ENCODE measurements at regions not wholly inside any gene's neighbourhood (a gene's known extent, or its start where the extent isn't known, plus 50 kb on each side); places are given as distances from the start of the nearest gene placed in this dataset.

DNA sequence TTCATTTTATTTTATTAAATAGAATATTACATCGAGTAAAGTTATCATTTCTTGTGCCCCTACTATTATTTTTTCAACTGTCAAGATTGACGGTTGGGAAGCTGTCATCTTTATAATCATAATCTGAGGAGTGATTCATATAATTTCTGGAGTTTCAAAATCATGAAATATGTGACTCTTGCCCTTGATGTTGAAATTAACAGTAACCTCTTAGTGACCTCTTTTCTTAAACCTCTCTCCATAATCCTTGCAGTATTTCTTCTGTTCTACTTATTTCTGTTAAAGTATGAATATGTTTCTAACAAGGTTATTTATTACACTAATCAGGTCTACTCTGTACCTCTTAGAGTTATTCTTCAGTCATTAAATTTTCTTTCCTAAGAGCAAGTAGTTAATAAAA, 663.8 kb downstream of the LIG4 start:
- Histone ChIP-seq H3K27me3 (ENCODE audit: control insufficient read depth in 1 of 2, insufficient read depth in 2 of 2, low read length in 2 of 2) (no peaks in the 10 kb centered on the region), H3K27ac (ENCODE audit: low read length) (no peak overlapping the region), H3K4me1 (ENCODE audit: control insufficient read depth, insufficient read depth, low read length) (no peaks in the 10 kb centered on the region), H3K4me3 (ENCODE audit: low read length in 2 of 2) (no peak overlapping the region), H3K9ac (ENCODE audit: low read length in 2 of 2) (no peak overlapping the region), H3K36me3 (ENCODE audit: control insufficient read depth in 2 of 2, insufficient read depth in 2 of 2, low read length in 2 of 2) (no peaks in the 10 kb centered on the region), H3K9me3 (ENCODE audit: control insufficient read depth in 2 of 2, low read length in 2 of 2) (no peaks in the 10 kb centered on the region)

- no peak overlapping the region for H3K9ac ChIP-seq (ENCODE audit: low read length in 2 of 2)
- no peaks in the 10 kb centered on the region for H3K27me3 ChIP-seq (ENCODE audit: control insufficient read depth in 1 of 2, insufficient read depth in 2 of 2, low read length in 2 of 2)
- no peaks in the 10 kb centered on the region for H3K36me3 ChIP-seq (ENCODE audit: control insufficient read depth in 2 of 2, insufficient read depth in 2 of 2, low read length in 2 of 2)
- H3K27ac ChIP-seq (ENCODE audit: low read length), result no peak overlapping the region
- no peak overlapping the region for H3K4me3 ChIP-seq (ENCODE audit: low read length in 2 of 2)
- peaks cover 2 to 4% of the 10 kb centered on the region in 2 donors for H3K9me3 ChIP-seq (ENCODE audit: control insufficient read depth in 2 of 2, low read length in 2 of 2)
- H3K4me1 ChIP-seq (ENCODE audit: control insufficient read depth, insufficient read depth, low read length), result no peaks in the 10 kb centered on the region
Observed at GRCh38 chr13:107548338-107548737, 667.0 kb downstream of the LIG4 start.

- no peaks in the 10 kb centered on the region for H3K36me3 ChIP-seq (ENCODE audit: control insufficient read depth in 2 of 2, insufficient read depth in 2 of 2, low read length in 2 of 2)
- H3K4me3 ChIP-seq (ENCODE audit: low read length in 2 of 2), result no peak overlapping the region
- no peak overlapping the region for H3K9ac ChIP-seq (ENCODE audit: low read length in 2 of 2)
- H3K4me1 ChIP-seq (ENCODE audit: control insufficient read depth, insufficient read depth, low read length), result no peaks in the 10 kb centered on the region
- H3K9me3 ChIP-seq (ENCODE audit: control insufficient read depth in 2 of 2, low read length in 2 of 2), result peaks cover 2 to 4% of the 10 kb centered on the region in 2 donors
- H3K27me3 ChIP-seq (ENCODE audit: control insufficient read depth in 1 of 2, insufficient read depth in 2 of 2, low read length in 2 of 2), result no peaks in the 10 kb centered on the region
- no peak overlapping the region for H3K27ac ChIP-seq (ENCODE audit: low read length)
Observed at GRCh38 chr13:107545946-107546502, 669.3 kb downstream of the LIG4 start.

- Histone ChIP-seq H3K4me3 (ENCODE audit: low read length in 2 of 2) (no peak overlapping the region), H3K36me3 (ENCODE audit: control insufficient read depth in 2 of 2, insufficient read depth in 2 of 2, low read length in 2 of 2) (no peaks in the 10 kb centered on the region), H3K4me1 (ENCODE audit: control insufficient read depth, insufficient read depth, low read length) (no peaks in the 10 kb centered on the region), H3K27me3 (ENCODE audit: control insufficient read depth in 1 of 2, insufficient read depth in 2 of 2, low read length in 2 of 2) (no peaks in the 10 kb centered on the region), H3K27ac (ENCODE audit: low read length) (no peak overlapping the region), H3K9me3 (ENCODE audit: control insufficient read depth in 2 of 2, low read length in 2 of 2) (peaks cover 0 to 3% of the 10 kb centered on the region in 2 donors), H3K9ac (ENCODE audit: low read length in 2 of 2) (no peak overlapping the region)
Observed at GRCh38 chr13:107534548-107534947, 680.8 kb downstream of the LIG4 start.

DNA sequence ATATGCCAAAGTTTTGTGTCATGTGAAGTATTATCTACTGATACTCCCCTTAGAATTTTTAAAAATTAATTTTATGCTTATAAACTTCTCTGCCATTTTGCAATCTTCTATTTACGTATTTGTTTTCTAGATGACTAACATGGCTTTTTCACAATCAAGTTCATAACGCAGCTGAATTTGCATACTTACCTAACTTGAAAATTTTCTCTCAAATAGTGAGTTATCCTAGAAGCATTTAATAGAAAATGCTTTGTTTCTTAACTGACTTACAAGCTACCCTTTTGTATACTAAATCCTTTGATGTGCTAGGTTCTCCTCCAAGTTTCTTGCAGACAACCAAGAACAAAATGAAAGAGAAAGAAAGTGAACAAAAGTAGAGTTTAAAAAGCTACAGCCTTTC, 683.5 kb downstream of the LIG4 start:
- no peaks in the 10 kb centered on the region for H3K4me1 ChIP-seq (ENCODE audit: control insufficient read depth, insufficient read depth, low read length)
- no peak overlapping the region for H3K9ac ChIP-seq (ENCODE audit: low read length in 2 of 2)
- H3K27me3 ChIP-seq (ENCODE audit: control insufficient read depth in 1 of 2, insufficient read depth in 2 of 2, low read length in 2 of 2), result no peaks in the 10 kb centered on the region
- no peaks in the 10 kb centered on the region for H3K36me3 ChIP-seq (ENCODE audit: control insufficient read depth in 2 of 2, insufficient read depth in 2 of 2, low read length in 2 of 2)
- H3K27ac ChIP-seq (ENCODE audit: low read length), result no peak overlapping the region
- no peak overlapping the region for H3K4me3 ChIP-seq (ENCODE audit: low read length in 2 of 2)
- no peaks in the 10 kb centered on the region for H3K9me3 ChIP-seq (ENCODE audit: control insufficient read depth in 2 of 2, low read length in 2 of 2)

DNA sequence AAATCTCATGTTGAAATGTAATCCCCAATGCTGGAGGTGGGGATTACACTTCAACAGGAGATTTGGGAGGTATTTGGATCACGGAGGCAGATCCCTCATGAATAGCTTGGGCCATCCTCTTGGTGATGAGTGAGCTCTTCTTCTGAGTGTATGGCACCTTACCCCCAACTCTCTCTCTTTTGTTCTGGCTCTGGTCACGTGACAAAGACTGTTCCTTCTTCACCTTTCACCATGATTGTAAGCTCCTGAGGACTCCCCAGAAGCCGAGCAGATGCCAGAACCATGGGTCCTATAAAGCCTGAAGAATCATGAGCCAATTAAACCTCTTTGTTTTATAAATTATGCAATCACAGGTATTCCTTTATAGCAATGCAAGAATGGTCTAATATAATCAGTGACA, 684.2 kb downstream of the LIG4 start:
- H3K36me3 ChIP-seq (ENCODE audit: control insufficient read depth in 2 of 2, insufficient read depth in 2 of 2, low read length in 2 of 2), result no peaks in the 10 kb centered on the region
- no peak overlapping the region for H3K27ac ChIP-seq (ENCODE audit: low read length)
- H3K27me3 ChIP-seq (ENCODE audit: control insufficient read depth in 1 of 2, insufficient read depth in 2 of 2, low read length in 2 of 2), result no peaks in the 10 kb centered on the region
- H3K9ac ChIP-seq (ENCODE audit: low read length in 2 of 2), result no peak overlapping the region
- H3K9me3 ChIP-seq (ENCODE audit: control insufficient read depth in 2 of 2, low read length in 2 of 2), result no peaks in the 10 kb centered on the region
- no peak overlapping the region for H3K4me3 ChIP-seq (ENCODE audit: low read length in 2 of 2)
- no peaks in the 10 kb centered on the region for H3K4me1 ChIP-seq (ENCODE audit: control insufficient read depth, insufficient read depth, low read length)

- H3K4me1 ChIP-seq (ENCODE audit: control insufficient read depth, insufficient read depth, low read length), result no peaks in the 10 kb centered on the region
- H3K9me3 ChIP-seq (ENCODE audit: control insufficient read depth in 2 of 2, low read length in 2 of 2), result no peaks in the 10 kb centered on the region
- no peak overlapping the region for H3K27ac ChIP-seq (ENCODE audit: low read length)
- no peak overlapping the region for H3K9ac ChIP-seq (ENCODE audit: low read length in 2 of 2)
- no peaks in the 10 kb centered on the region for H3K27me3 ChIP-seq (ENCODE audit: control insufficient read depth in 1 of 2, insufficient read depth in 2 of 2, low read length in 2 of 2)
- no peaks in the 10 kb centered on the region for H3K36me3 ChIP-seq (ENCODE audit: control insufficient read depth in 2 of 2, insufficient read depth in 2 of 2, low read length in 2 of 2)
- H3K4me3 ChIP-seq (ENCODE audit: low read length in 2 of 2), result no peak overlapping the region
Observed at GRCh38 chr13:107529035-107529434, 686.3 kb downstream of the LIG4 start.

DNA sequence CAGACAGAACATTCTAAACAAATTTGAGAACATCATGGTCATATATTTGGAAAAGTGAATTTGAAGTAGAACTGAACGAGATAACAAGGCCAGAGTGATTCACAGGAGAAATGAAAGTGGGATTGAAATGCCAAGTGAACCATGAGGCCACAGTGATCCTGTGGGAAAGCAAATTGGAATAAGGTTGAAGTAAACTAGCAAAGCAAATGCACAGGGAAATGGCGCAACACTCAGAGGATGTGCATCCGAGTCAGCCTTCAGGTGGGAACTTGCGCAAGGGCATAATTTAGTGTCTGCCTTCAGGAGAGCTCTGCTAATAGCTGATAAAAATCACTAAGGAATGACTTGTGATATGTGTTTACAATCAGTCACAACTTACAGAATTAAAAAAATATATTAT, 696.6 kb downstream of the LIG4 start:
- Histone ChIP-seq H3K9me3 (ENCODE audit: control insufficient read depth in 2 of 2, low read length in 2 of 2) (no peaks in the 10 kb centered on the region), H3K9ac (ENCODE audit: low read length in 2 of 2) (no peak overlapping the region), H3K27ac (ENCODE audit: low read length) (no peak overlapping the region), H3K4me1 (ENCODE audit: control insufficient read depth, insufficient read depth, low read length) (no peaks in the 10 kb centered on the region), H3K4me3 (ENCODE audit: low read length in 2 of 2) (no peak overlapping the region), H3K36me3 (ENCODE audit: control insufficient read depth in 2 of 2, insufficient read depth in 2 of 2, low read length in 2 of 2) (no peaks in the 10 kb centered on the region), H3K27me3 (ENCODE audit: control insufficient read depth in 1 of 2, insufficient read depth in 2 of 2, low read length in 2 of 2) (no peaks in the 10 kb centered on the region)

- no peaks in the 10 kb centered on the region for H3K4me1 ChIP-seq (ENCODE audit: control insufficient read depth, insufficient read depth, low read length)
- H3K4me3 ChIP-seq (ENCODE audit: low read length in 2 of 2), result no peak overlapping the region
- no peak overlapping the region for H3K27ac ChIP-seq (ENCODE audit: low read length)
- H3K9ac ChIP-seq (ENCODE audit: low read length in 2 of 2), result no peak overlapping the region
- H3K27me3 ChIP-seq (ENCODE audit: control insufficient read depth in 1 of 2, insufficient read depth in 2 of 2, low read length in 2 of 2), result no peaks in the 10 kb centered on the region
- no peaks in the 10 kb centered on the region for H3K36me3 ChIP-seq (ENCODE audit: control insufficient read depth in 2 of 2, insufficient read depth in 2 of 2, low read length in 2 of 2)
- no peaks in the 10 kb centered on the region for H3K9me3 ChIP-seq (ENCODE audit: control insufficient read depth in 2 of 2, low read length in 2 of 2)
Observed at GRCh38 chr13:107518292-107518691, 697.0 kb downstream of the LIG4 start.

DNA sequence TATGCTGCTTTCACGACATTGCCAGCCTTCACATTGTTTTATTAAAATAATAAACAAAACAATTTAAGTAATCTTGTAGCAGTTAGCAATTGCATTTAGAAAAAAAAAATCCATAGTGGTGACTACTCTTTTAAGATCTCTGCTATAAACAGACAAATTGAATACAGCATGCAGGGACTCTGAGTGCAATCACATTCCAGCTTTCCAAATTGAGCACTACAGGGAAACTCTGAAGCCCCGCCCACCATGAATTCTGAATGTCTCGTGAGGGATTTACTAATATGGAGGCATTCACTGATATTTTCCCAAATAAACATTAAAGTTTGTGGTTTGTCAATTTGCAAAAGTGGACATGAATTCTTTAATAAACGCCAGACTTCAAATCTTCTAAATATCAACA, 698.8 kb downstream of the LIG4 start:
- Histone ChIP-seq H3K4me1 (ENCODE audit: control insufficient read depth, insufficient read depth, low read length) (no peaks in the 10 kb centered on the region), H3K9ac (ENCODE audit: low read length in 2 of 2) (no peak overlapping the region), H3K4me3 (ENCODE audit: low read length in 2 of 2) (no peak overlapping the region), H3K27ac (ENCODE audit: low read length) (no peak overlapping the region), H3K27me3 (ENCODE audit: control insufficient read depth in 1 of 2, insufficient read depth in 2 of 2, low read length in 2 of 2) (no peaks in the 10 kb centered on the region), H3K36me3 (ENCODE audit: control insufficient read depth in 2 of 2, insufficient read depth in 2 of 2, low read length in 2 of 2) (no peaks in the 10 kb centered on the region), H3K9me3 (ENCODE audit: control insufficient read depth in 2 of 2, low read length in 2 of 2) (no peaks in the 10 kb centered on the region)

DNA sequence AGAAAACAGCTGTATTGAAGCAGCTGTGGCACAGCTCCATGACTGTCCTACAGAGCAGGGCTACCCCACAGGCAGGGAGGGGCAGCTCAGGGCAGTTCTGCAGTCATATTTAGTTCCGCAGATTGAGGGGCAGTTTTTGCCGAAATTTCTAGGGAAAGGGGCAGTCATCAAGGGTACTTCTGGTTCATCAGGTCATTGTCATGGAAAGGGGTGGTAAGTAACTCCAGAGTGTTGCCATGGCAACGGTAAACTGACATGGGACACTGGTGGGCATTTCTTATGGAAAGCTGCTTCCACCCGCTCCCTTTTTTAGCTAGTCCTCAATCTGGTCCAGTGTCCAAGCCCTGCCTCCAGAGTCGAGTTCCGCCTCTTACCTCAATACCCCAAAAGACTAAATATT, 702.8 kb downstream of the LIG4 start:
- H3K9ac ChIP-seq (ENCODE audit: low read length in 2 of 2), result no peak overlapping the region

More for the DNA sequence above, 702.8 kb downstream of the LIG4 start:
- no peaks in the 10 kb centered on the region for H3K9me3 ChIP-seq (ENCODE audit: control insufficient read depth in 2 of 2, low read length in 2 of 2)
- H3K4me1 ChIP-seq (ENCODE audit: control insufficient read depth, insufficient read depth, low read length), result no peaks in the 10 kb centered on the region
- no peak overlapping the region for H3K27ac ChIP-seq (ENCODE audit: low read length)
- H3K27me3 ChIP-seq (ENCODE audit: control insufficient read depth in 1 of 2, insufficient read depth in 2 of 2, low read length in 2 of 2), result no peaks in the 10 kb centered on the region
- no peak overlapping the region for H3K4me3 ChIP-seq (ENCODE audit: low read length in 2 of 2)
- H3K36me3 ChIP-seq (ENCODE audit: control insufficient read depth in 2 of 2, insufficient read depth in 2 of 2, low read length in 2 of 2), result no peaks in the 10 kb centered on the region
